Stomach (tissue), 8 donors: ENCODE measurements at regions not wholly inside any gene's neighbourhood (a gene's known extent, or its start where the extent isn't known, plus 50 kb on each side); places are given as distances from the start of the nearest gene placed in this dataset.

Experiments
- DNase-seq, 2 donors: peaks; one replicate each; pipeline versions ENCODE4 v3.0.0 to v3.0.0-alpha.2; 2013 to 2019
- H3K27ac ChIP-seq, 5 donors: fragments of 200-600 bp in 4 of 5; sonication (generic) in 4 of 5; one replicate each; pipeline ENCODE4 v1.5.1; 2013 to 2019; ENCODE audit warnings: mild to moderate bottlenecking in 1 of 5, moderate library complexity in 1 of 5
- H3K27me3 ChIP-seq, 3 donors: fragments of 200-600 bp; sonication (generic); one replicate each; pipeline ENCODE4 v1.5.1; 2017 to 2019; ENCODE audit warnings: mixed run types in 1 of 3
- H3K36me3 ChIP-seq, 4 donors: fragments of 200-600 bp; sonication (generic); 1 replicate in 3 of 4; 2 replicates in 1 of 4; pipeline ENCODE4 v1.5.1; 2016 to 2019
- H3K4me1 ChIP-seq, 4 donors: fragments of 200-600 bp; sonication (generic); one replicate each; pipeline ENCODE4 v1.5.1; 2016 to 2019
- H3K4me3 ChIP-seq, 4 donors: fragments of 200-600 bp; sonication (generic) in 3 of 4; one replicate each; pipeline ENCODE4 v1.5.1; 2016 to 2019; ENCODE audit warnings: mild to moderate bottlenecking in 1 of 4
- H3K9me3 ChIP-seq, 4 donors: fragments of 200-600 bp; sonication (generic); one replicate each; pipeline ENCODE4 v1.5.1; 2016 to 2019
- CTCF ChIP-seq, 7 experiments: fragments of 450-650 bp in 4 of 7; fragments of 200-600 bp in 3 of 7; sonication (generic) in 3 of 7; IDR thresholded peaks; one replicate each; pipeline ENCODE4 v1.5.1; 2016 to 2019; ENCODE audit warnings: antibody characterized with exemption in 7 of 7, control low read depth in 2 of 7, mild to moderate bottlenecking in 1 of 7
- EP300 ChIP-seq: sonication (generic); formaldehyde crosslinking; IDR thresholded peaks from one replicate; pipeline ENCODE4 v1.6.1; 2017; ENCODE audit warnings: antibody characterized with exemption
- POLR2A ChIP-seq, 4 donors: fragments of 450-650 bp; IDR thresholded peaks; one replicate each; pipeline ENCODE4 v1.6.1; 2016; ENCODE audit warnings: antibody characterized with exemption in 4 of 4, control low read depth in 2 of 4, mild to moderate bottlenecking in 1 of 4, moderate library complexity in 1 of 4
- POLR2AphosphoS5 ChIP-seq, 3 donors: sonication (generic); formaldehyde crosslinking; IDR thresholded peaks; one replicate each; pipeline ENCODE4 v1.6.1; 2016; ENCODE audit warnings: antibody characterized with exemption in 3 of 3
- WGBS, 5 donors: extraction: QIAGEN DNeasy Blood & Tissue Kit in 3 of 5; methylation state at CpG; one replicate each; pipeline versions ENCODE4 v1.1.5 to v1.1.7; 2013 to 2018; 5-methylcytosine and 5-hydroxymethylcytosine counted together
- intact Hi-C: fragments of 100-400 bp; cut with DNase I; formaldehyde crosslinking; loops from one replicate; pipeline ENCODE4 v1.15.1; 2023; ENCODE audit warnings: low total_unique reads
- donor health status: healthy with polysubstance abuse.
- donor health status: Bipolar disorder and iron deficiency.
- donor health status: healthy.

GRCh38 chr14:61104358-61104757 is 123.3 kb downstream of the SLC38A6 start:
- intact Hi-C loops, result no loop called here
- DNase-seq, result no peak
- no peaks in the 10 kb centered on the region for H3K27me3 ChIP-seq
- peaks cover 20 to 34% (median 29%) of the 10 kb centered on the region in 4 donors for H3K4me1 ChIP-seq
- peak overlapping the region in 4 of 5 donors; percentile 61 to 79 (median 70) for H3K27ac ChIP-seq
- no peak for TF ChIP-seq EP300
- TF ChIP-seq CTCF (IDR thresholded peaks at IDR 0.05), result no peak
- TF ChIP-seq POLR2A (IDR thresholded peaks at IDR 0.05), result no peak
- TF ChIP-seq POLR2AphosphoS5 (IDR thresholded peaks at IDR 0.05), result no peak
- no peaks in the 10 kb centered on the region for H3K36me3 ChIP-seq
- WGBS, 5 donors, result 67 to 91% (median 81%) methylated on average over 3 of the region's 3 CpGs
- H3K4me3 ChIP-seq, result no peak overlapping the region
- H3K9me3 ChIP-seq, result no peaks in the 10 kb centered on the region

GRCh38 chr14:61103541-61104339 is 122.7 kb downstream of the SLC38A6 start:
- Histone ChIP-seq H3K9me3 (no peaks in the 10 kb centered on the region), H3K27ac (peak overlapping the region; percentile 8 to 79 (median 62)), H3K4me1 (peaks cover 20 to 34% (median 29%) of the 10 kb centered on the region in 4 donors), H3K27me3 (no peaks in the 10 kb centered on the region), H3K36me3 (no peaks in the 10 kb centered on the region), H3K4me3 (no peak overlapping the region)
- TF ChIP-seq EP300 (no peak), POLR2AphosphoS5 (IDR thresholded peaks at IDR 0.05) (peak in 1 of 3 donors; percentile 44)
- peak in 1 of 2 donors; percentile 87 for DNase-seq
- 40 to 62% (median 56%) methylated on average over 11 of the region's 11 CpGs for WGBS, 5 donors
- intact Hi-C loops, result no loop called here

- peak; percentile 52 to 54 for DNase-seq
- 58 to 69% (median 65%) methylated on average over 9 to 10 of the region's 10 CpGs for WGBS, 5 donors
- intact Hi-C loops, result no loop called here
- Histone ChIP-seq H3K4me3 (no peak overlapping the region), H3K9me3 (peaks cover 0 to 4% (median under 1%) of the 10 kb centered on the region in 4 donors), H3K4me1 (peaks cover 20 to 34% (median 29%) of the 10 kb centered on the region in 4 donors), H3K27me3 (no peaks in the 10 kb centered on the region), H3K27ac (peak overlapping the region; percentile 44 to 79 (median 62)), H3K36me3 (no peaks in the 10 kb centered on the region)
- TF ChIP-seq EP300 (no peak), CTCF (IDR thresholded peaks at IDR 0.05) (no peak), POLR2A (IDR thresholded peaks at IDR 0.05) (no peak), POLR2AphosphoS5 (IDR thresholded peaks at IDR 0.05) (peak in 1 of 3 donors; percentile 21)
Observed at GRCh38 chr14:61102549-61103466, 121.8 kb downstream of the SLC38A6 start.
